ENCODE measurements at regions not wholly inside any gene's neighbourhood (a gene's known extent, or its start where the extent isn't known, plus 50 kb on each side); places are given as distances from the start of the nearest gene placed in this dataset.

GRCh38 chr2:60127191-60127590 lies 426.3 kb downstream of the BCL11A start:
- H3K27me3 ChIP-seq (ENCODE audit: control insufficient read depth in 1 of 2, insufficient read depth in 2 of 2, low read length in 2 of 2): no peaks in the 10 kb centered on the region
- no peak overlapping the region for H3K27ac ChIP-seq (ENCODE audit: low read length)
- no peak overlapping the region for H3K9ac ChIP-seq (ENCODE audit: low read length in 2 of 2)
- peaks cover 0 to 4% of the 10 kb centered on the region in 2 donors for H3K9me3 ChIP-seq (ENCODE audit: control insufficient read depth in 2 of 2, low read length in 2 of 2)
- no peaks in the 10 kb centered on the region for H3K36me3 ChIP-seq (ENCODE audit: control insufficient read depth in 2 of 2, insufficient read depth in 2 of 2, low read length in 2 of 2)
- no peak overlapping the region for H3K4me3 ChIP-seq (ENCODE audit: low read length in 2 of 2)
- no peaks in the 10 kb centered on the region for H3K4me1 ChIP-seq (ENCODE audit: control insufficient read depth, insufficient read depth, low read length)

GRCh38 chr2:60125611-60126426 lies 427.6 kb downstream of the BCL11A start:
- Histone ChIP-seq H3K4me1 (ENCODE audit: control insufficient read depth, insufficient read depth, low read length) (no peaks in the 10 kb centered on the region), H3K9me3 (ENCODE audit: control insufficient read depth in 2 of 2, low read length in 2 of 2) (peaks cover 0 to 4% of the 10 kb centered on the region in 2 donors), H3K9ac (ENCODE audit: low read length in 2 of 2) (no peak overlapping the region), H3K4me3 (ENCODE audit: low read length in 2 of 2) (no peak overlapping the region), H3K27ac (ENCODE audit: low read length) (no peak overlapping the region), H3K27me3 (ENCODE audit: control insufficient read depth in 1 of 2, insufficient read depth in 2 of 2, low read length in 2 of 2) (no peaks in the 10 kb centered on the region), H3K36me3 (ENCODE audit: control insufficient read depth in 2 of 2, insufficient read depth in 2 of 2, low read length in 2 of 2) (no peaks in the 10 kb centered on the region)

DNA sequence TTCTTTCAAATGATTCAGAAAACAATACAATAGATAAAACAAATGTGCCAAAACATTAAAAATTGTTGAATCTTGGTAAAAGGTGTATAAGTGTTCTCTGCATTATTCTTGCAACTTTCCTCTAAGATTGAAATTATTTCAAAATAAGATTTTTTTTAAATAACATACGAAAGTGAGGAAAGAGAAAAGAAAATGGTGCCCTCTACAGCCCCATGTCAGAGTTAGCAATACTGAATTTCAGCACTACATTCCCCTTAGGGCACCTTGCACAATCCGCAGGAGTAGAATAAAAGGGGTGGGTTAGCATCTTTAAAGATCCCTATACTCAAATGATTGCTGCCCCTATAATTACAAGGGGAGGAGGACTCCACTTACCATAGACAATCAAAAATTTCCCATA lies 433.7 kb downstream of the BCL11A start:
- Histone ChIP-seq H3K9me3 (ENCODE audit: control insufficient read depth in 2 of 2, low read length in 2 of 2) (no peaks in the 10 kb centered on the region), H3K27ac (ENCODE audit: low read length) (no peak overlapping the region), H3K4me1 (ENCODE audit: control insufficient read depth, insufficient read depth, low read length) (no peaks in the 10 kb centered on the region), H3K4me3 (ENCODE audit: low read length in 2 of 2) (no peak overlapping the region), H3K9ac (ENCODE audit: low read length in 2 of 2) (no peak overlapping the region), H3K36me3 (ENCODE audit: control insufficient read depth in 2 of 2, insufficient read depth in 2 of 2, low read length in 2 of 2) (no peaks in the 10 kb centered on the region), H3K27me3 (ENCODE audit: control insufficient read depth in 1 of 2, insufficient read depth in 2 of 2, low read length in 2 of 2) (no peaks in the 10 kb centered on the region)

GRCh38 chr2:60118917-60119316 lies 434.5 kb downstream of the BCL11A start:
- Histone ChIP-seq H3K9ac (ENCODE audit: low read length in 2 of 2) (no peak overlapping the region), H3K4me3 (ENCODE audit: low read length in 2 of 2) (no peak overlapping the region), H3K9me3 (ENCODE audit: control insufficient read depth in 2 of 2, low read length in 2 of 2) (no peaks in the 10 kb centered on the region), H3K4me1 (ENCODE audit: control insufficient read depth, insufficient read depth, low read length) (no peaks in the 10 kb centered on the region), H3K27ac (ENCODE audit: low read length) (no peak overlapping the region), H3K36me3 (ENCODE audit: control insufficient read depth in 2 of 2, insufficient read depth in 2 of 2, low read length in 2 of 2) (no peaks in the 10 kb centered on the region), H3K27me3 (ENCODE audit: control insufficient read depth in 1 of 2, insufficient read depth in 2 of 2, low read length in 2 of 2) (no peaks in the 10 kb centered on the region)

DNA sequence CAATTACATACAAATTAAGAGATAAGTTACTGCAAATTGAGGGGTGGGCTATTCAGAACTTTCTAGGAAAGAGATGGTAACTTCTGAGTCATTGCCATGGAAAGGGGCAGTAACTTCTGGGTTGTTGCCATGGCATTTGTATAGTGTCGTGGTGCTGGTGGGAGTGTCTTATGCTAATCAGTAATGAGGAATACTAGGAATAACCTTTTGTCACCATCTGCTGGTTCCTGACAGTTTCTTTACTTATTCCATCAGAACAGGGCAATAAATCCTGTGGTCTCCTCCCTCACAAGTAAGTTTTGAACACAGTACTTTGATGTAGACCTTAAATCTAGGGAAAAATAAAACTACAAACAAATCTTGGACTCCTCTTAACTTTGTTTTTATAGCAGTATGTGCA lies 435.4 kb downstream of the BCL11A start:
- no peak overlapping the region for H3K9ac ChIP-seq (ENCODE audit: low read length in 2 of 2)
- H3K4me1 ChIP-seq (ENCODE audit: control insufficient read depth, insufficient read depth, low read length): no peaks in the 10 kb centered on the region
- no peak overlapping the region for H3K27ac ChIP-seq (ENCODE audit: low read length)
- H3K9me3 ChIP-seq (ENCODE audit: control insufficient read depth in 2 of 2, low read length in 2 of 2): no peaks in the 10 kb centered on the region
- H3K4me3 ChIP-seq (ENCODE audit: low read length in 2 of 2): no peak overlapping the region
- H3K36me3 ChIP-seq (ENCODE audit: control insufficient read depth in 2 of 2, insufficient read depth in 2 of 2, low read length in 2 of 2): no peaks in the 10 kb centered on the region
- H3K27me3 ChIP-seq (ENCODE audit: control insufficient read depth in 1 of 2, insufficient read depth in 2 of 2, low read length in 2 of 2): no peaks in the 10 kb centered on the region

GRCh38 chr2:60116161-60116875 lies 437.1 kb downstream of the BCL11A start:
- H3K27me3 ChIP-seq (ENCODE audit: control insufficient read depth in 1 of 2, insufficient read depth in 2 of 2, low read length in 2 of 2): no peaks in the 10 kb centered on the region
- no peaks in the 10 kb centered on the region for H3K36me3 ChIP-seq (ENCODE audit: control insufficient read depth in 2 of 2, insufficient read depth in 2 of 2, low read length in 2 of 2)
- no peak overlapping the region for H3K4me3 ChIP-seq (ENCODE audit: low read length in 2 of 2)
- H3K9me3 ChIP-seq (ENCODE audit: control insufficient read depth in 2 of 2, low read length in 2 of 2): no peaks in the 10 kb centered on the region
- no peak overlapping the region for H3K9ac ChIP-seq (ENCODE audit: low read length in 2 of 2)
- no peak overlapping the region for H3K27ac ChIP-seq (ENCODE audit: low read length)
- H3K4me1 ChIP-seq (ENCODE audit: control insufficient read depth, insufficient read depth, low read length): no peaks in the 10 kb centered on the region

DNA sequence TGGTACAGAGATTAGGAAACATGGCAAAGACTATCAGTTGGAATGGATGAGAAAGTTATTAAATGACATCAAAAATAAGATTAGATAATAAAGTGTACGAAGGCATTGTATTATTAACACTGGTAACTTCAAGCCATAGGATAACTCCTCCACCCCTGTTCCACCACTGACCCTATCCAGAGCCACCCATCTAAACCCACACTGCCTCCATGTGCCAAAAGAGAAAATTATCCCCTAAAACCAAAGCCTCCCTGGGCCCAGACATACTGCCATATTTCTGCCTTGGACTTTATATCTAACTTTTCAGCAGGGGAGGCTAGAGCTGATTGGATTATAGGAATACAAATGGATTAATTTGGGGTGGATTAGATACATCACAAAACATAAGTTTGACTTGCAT lies 443.7 kb downstream of the BCL11A start:
- Histone ChIP-seq H3K4me3 (ENCODE audit: low read length in 2 of 2) (no peak overlapping the region), H3K27ac (ENCODE audit: low read length) (no peak overlapping the region), H3K9me3 (ENCODE audit: control insufficient read depth in 2 of 2, low read length in 2 of 2) (no peaks in the 10 kb centered on the region), H3K9ac (ENCODE audit: low read length in 2 of 2) (no peak overlapping the region), H3K27me3 (ENCODE audit: control insufficient read depth in 1 of 2, insufficient read depth in 2 of 2, low read length in 2 of 2) (no peaks in the 10 kb centered on the region), H3K36me3 (ENCODE audit: control insufficient read depth in 2 of 2, insufficient read depth in 2 of 2, low read length in 2 of 2) (no peaks in the 10 kb centered on the region), H3K4me1 (ENCODE audit: control insufficient read depth, insufficient read depth, low read length) (no peaks in the 10 kb centered on the region)

- no peak overlapping the region for H3K4me3 ChIP-seq (ENCODE audit: low read length in 2 of 2)
- H3K27ac ChIP-seq (ENCODE audit: low read length): no peak overlapping the region
- H3K27me3 ChIP-seq (ENCODE audit: control insufficient read depth in 1 of 2, insufficient read depth in 2 of 2, low read length in 2 of 2): no peaks in the 10 kb centered on the region
- H3K9ac ChIP-seq (ENCODE audit: low read length in 2 of 2): no peak overlapping the region
- no peaks in the 10 kb centered on the region for H3K36me3 ChIP-seq (ENCODE audit: control insufficient read depth in 2 of 2, insufficient read depth in 2 of 2, low read length in 2 of 2)
- H3K9me3 ChIP-seq (ENCODE audit: control insufficient read depth in 2 of 2, low read length in 2 of 2): no peaks in the 10 kb centered on the region
- no peaks in the 10 kb centered on the region for H3K4me1 ChIP-seq (ENCODE audit: control insufficient read depth, insufficient read depth, low read length)
These were observed 446.5 kb downstream of the BCL11A start for GRCh38 chr2:60106836-60107529.

GRCh38 chr2:60105906-60106305 lies 447.5 kb downstream of the BCL11A start:
- H3K4me1 ChIP-seq (ENCODE audit: control insufficient read depth, insufficient read depth, low read length): no peaks in the 10 kb centered on the region
- no peaks in the 10 kb centered on the region for H3K27me3 ChIP-seq (ENCODE audit: control insufficient read depth in 1 of 2, insufficient read depth in 2 of 2, low read length in 2 of 2)
- no peak overlapping the region for H3K9ac ChIP-seq (ENCODE audit: low read length in 2 of 2)
- H3K9me3 ChIP-seq (ENCODE audit: control insufficient read depth in 2 of 2, low read length in 2 of 2): no peaks in the 10 kb centered on the region
- H3K36me3 ChIP-seq (ENCODE audit: control insufficient read depth in 2 of 2, insufficient read depth in 2 of 2, low read length in 2 of 2): no peaks in the 10 kb centered on the region
- no peak overlapping the region for H3K4me3 ChIP-seq (ENCODE audit: low read length in 2 of 2)
- no peak overlapping the region for H3K27ac ChIP-seq (ENCODE audit: low read length)

DNA sequence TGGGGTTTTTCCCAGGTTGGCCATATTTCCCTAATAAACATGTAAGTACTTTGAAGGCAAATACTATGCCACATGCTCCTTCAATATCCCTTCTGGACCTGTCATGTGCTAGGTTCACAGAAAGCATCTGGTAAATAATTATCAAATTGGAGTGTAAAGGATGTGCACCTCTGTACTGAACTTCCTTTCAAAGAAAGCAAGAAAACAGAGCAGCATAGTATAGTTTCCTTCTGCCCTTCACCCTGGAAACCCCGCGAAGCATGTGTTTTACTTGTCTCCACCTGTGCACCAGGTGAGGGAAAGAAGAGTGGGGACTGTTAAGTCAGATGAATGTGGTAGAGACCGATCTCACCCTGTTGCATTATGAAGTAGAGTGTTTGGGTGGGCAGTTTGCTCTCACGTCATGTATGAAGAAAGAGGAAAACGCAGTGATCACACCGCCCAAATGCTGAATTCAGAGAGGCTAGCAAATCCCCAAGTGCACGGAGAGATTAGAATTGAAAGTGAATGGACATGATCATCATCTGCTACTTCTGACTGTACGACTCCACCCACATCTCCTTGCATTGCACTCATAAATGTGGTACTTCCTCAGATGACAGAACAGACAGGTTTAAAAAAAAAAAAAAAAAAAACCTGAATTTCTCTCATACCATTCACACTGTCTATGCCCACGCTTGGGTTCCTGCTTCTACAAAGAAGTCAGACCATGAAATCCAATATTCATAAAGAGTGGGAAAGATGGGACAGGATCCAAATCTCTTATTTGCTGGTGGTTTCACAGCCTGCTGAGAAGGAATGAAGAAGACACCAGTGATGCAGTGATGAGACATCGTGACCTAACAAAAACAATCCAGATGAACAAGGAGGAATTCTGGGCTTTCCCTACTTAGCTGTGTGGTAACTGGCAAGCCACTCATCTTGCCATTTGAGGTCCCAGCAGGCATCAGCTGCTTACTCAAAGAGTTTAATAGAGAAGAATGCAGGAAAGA lies 448.6 kb downstream of the BCL11A start:
- H3K27me3 ChIP-seq (ENCODE audit: control insufficient read depth in 1 of 2, insufficient read depth in 2 of 2, low read length in 2 of 2): no peaks in the 10 kb centered on the region
- no peak overlapping the region for H3K4me3 ChIP-seq (ENCODE audit: low read length in 2 of 2)
- no peaks in the 10 kb centered on the region for H3K36me3 ChIP-seq (ENCODE audit: control insufficient read depth in 2 of 2, insufficient read depth in 2 of 2, low read length in 2 of 2)
- H3K9ac ChIP-seq (ENCODE audit: low read length in 2 of 2): no peak overlapping the region
- no peaks in the 10 kb centered on the region for H3K9me3 ChIP-seq (ENCODE audit: control insufficient read depth in 2 of 2, low read length in 2 of 2)
- H3K4me1 ChIP-seq (ENCODE audit: control insufficient read depth, insufficient read depth, low read length): no peaks in the 10 kb centered on the region
- no peak overlapping the region for H3K27ac ChIP-seq (ENCODE audit: low read length)
